HepG2 (cell line): ENCODE measurements at regions not wholly inside any gene's neighbourhood (a gene's known extent, or its start where the extent isn't known, plus 50 kb on each side); places are given as distances from the start of the nearest gene placed in this dataset.

Source experiments
- ATAC-seq: fragments of 200-7000 bp; cut with Tn5 transposase; 3 replicates; pipeline ENCODE4 v1.9.1; 2020; ENCODE audit warnings: mild to moderate bottlenecking, moderate library complexity
- BruUV-seq: library from RNA; stranded (reverse); fragments of 400-500 nt; replicated peaks from 2 replicates; lab custom pipeline; 2021; lab: Mats Ljungman, UMichigan
- CTCF ChIA-PET: fragments of 300-600 bp; formaldehyde crosslinking; extraction: SDS; loops from one replicate; lab custom pipeline; 2021; ENCODE audit warnings: low total read pairs, inconsistent platforms, low intra/inter-chr PET ratio; lab: Yijun Ruan, JAX
- POLR2A ChIA-PET: fragments of 350-600 bp; sonication (Branson Sonifier 250); formaldehyde crosslinking; loops from one replicate; lab custom pipeline; 2020; ENCODE audit warnings: antibody characterized with exemption, inconsistent platforms; lab: Yijun Ruan, JAX
- DNase-seq: peaks from one replicate; pipeline ENCODE4 v3.0.0-alpha.2; 2015; ENCODE audit warnings: low spot score
- FAIRE-seq: peaks from 3 replicates; lab custom pipeline; 2011; peaks lifted over from hg19 to GRCh38; lab: Jason Lieb, UNC
- H2AFZ ChIP-seq: one replicate; pipeline ENCODE4 v1.6.1; 2011; ENCODE audit warnings: low read length, inconsistent platforms
- H3K27ac ChIP-seq: fragments of 300-600 bp; 3 replicates; pipeline ENCODE4 v1.8.0; 2011; ENCODE audit warnings: mixed run types, mild to moderate bottlenecking, mixed read lengths, low read length, inconsistent platforms; ENCODE audit not compliant: insufficient read depth; ENCODE audit errors: extremely low read length
- H3K27me3 ChIP-seq, 2 experiments: fragments of 200-600 bp in 1 of 2; 2 replicates in 1 of 2; 3 replicates in 1 of 2; pipeline versions ENCODE4 v1.6.0 to v1.8.0; 2011; ENCODE audit warnings: low read length in 2 of 2, mild to moderate bottlenecking in 2 of 2, moderate library complexity in 2 of 2, inconsistent platforms in 1 of 2; ENCODE audit not compliant: insufficient read depth in 2 of 2, control insufficient read depth in 1 of 2
- H3K36me3 ChIP-seq, 2 experiments: fragments of 200-600 bp in 1 of 2; replicated peaks in 1 of 2; 2 replicates in 1 of 2; 3 replicates in 1 of 2; pipeline versions ENCODE4 v1.5.1 to v1.8.0; 2011; ENCODE audit warnings: low read length in 2 of 2, inconsistent platforms in 1 of 2; ENCODE audit not compliant: insufficient read depth in 2 of 2, control insufficient read depth in 1 of 2
- H3K4me1 ChIP-seq: 2 replicates; pipeline ENCODE4 v1.5.1; 2012; ENCODE audit warnings: low read length, inconsistent platforms; ENCODE audit not compliant: insufficient read depth
- H3K4me2 ChIP-seq: 2 replicates; pipeline ENCODE4 v1.6.0; 2011; ENCODE audit warnings: low read depth, low read length, inconsistent platforms
- H3K4me3 ChIP-seq, 3 experiments: fragments of 200-600 bp in 1 of 3; sonication (generic), shearing (Covaris generic) in 1 of 3; replicated peaks in 1 of 3; 2 replicates each; pipeline ENCODE4 v1.5.1; 2011 to 2016; ENCODE audit warnings: low read length in 3 of 3, inconsistent platforms in 2 of 3, low read depth in 2 of 3, mild to moderate bottlenecking in 2 of 3, control low read depth in 1 of 3, mixed read lengths in 1 of 3; ENCODE audit not compliant: insufficient read depth in 1 of 3
- H3K79me2 ChIP-seq: one replicate; pipeline ENCODE4 v1.6.1; 2011; ENCODE audit warnings: low read length, inconsistent platforms; ENCODE audit not compliant: insufficient read depth
- H3K9ac ChIP-seq: 2 replicates; pipeline ENCODE4 v1.6.0; 2011; ENCODE audit warnings: mild to moderate bottlenecking, low read depth, low read length, inconsistent platforms; ENCODE audit not compliant: insufficient read depth
- H3K9me3 ChIP-seq: 2 replicates; pipeline ENCODE4 v1.5.1; 2012; ENCODE audit warnings: mild to moderate bottlenecking, low read length
- H4K20me1 ChIP-seq: 2 replicates; pipeline ENCODE4 v1.6.0; 2011; ENCODE audit warnings: inconsistent platforms, mild to moderate bottlenecking, low read length, moderate library complexity; ENCODE audit not compliant: insufficient read depth
- HDAC1 ChIP-seq: sonication (generic); formaldehyde crosslinking; IDR thresholded peaks from 2 replicates; pipeline ENCODE4 v1.5.1; 2020; ENCODE audit warnings: mild to moderate bottlenecking, missing genetic modification reagents
- STAT5B ChIP-seq: sonication (generic); formaldehyde crosslinking; IDR thresholded peaks from 2 replicates; pipeline ENCODE4 v1.4.0; 2020; ENCODE audit warnings: missing genetic modification reagents
- TBP ChIP-seq: sonication (generic); formaldehyde crosslinking; IDR thresholded peaks from 2 replicates; pipeline ENCODE4 v1.5.0; 2020; ENCODE audit warnings: missing genetic modification reagents
- YEATS2 ChIP-seq: sonication (generic); formaldehyde crosslinking; IDR thresholded peaks from 2 replicates; pipeline ENCODE4 v1.4.0; 2020; ENCODE audit warnings: missing genetic modification reagents, borderline replicate concordance
- ZFP62 ChIP-seq: sonication (generic); formaldehyde crosslinking; IDR thresholded peaks from 2 replicates; pipeline ENCODE4 v1.4.0; 2020; ENCODE audit warnings: missing genetic modification reagents
- ZNF274 ChIP-seq: sonication (generic); formaldehyde crosslinking; IDR thresholded peaks from 2 replicates; pipeline ENCODE4 v1.5.1; 2020; ENCODE audit warnings: mild to moderate bottlenecking, missing genetic modification reagents
- ZNF282 ChIP-seq: fragments of 450-650 bp; IDR thresholded peaks from 2 replicates; pipeline ENCODE4 v1.6.1; 2018; ENCODE audit not compliant: partially characterized antibody
- WGBS: methylation state at CpG from one replicate; pipeline ENCODE4 v1.1.6; 2017; ENCODE audit warnings: low lambda C conversion rate; 5-methylcytosine and 5-hydroxymethylcytosine counted together
- in situ Hi-C: cut with HindIII; loops from 2 replicates; pipeline ENCODE4 v1.10.0; 2017; ENCODE audit warnings: low pct_unique_long_range_greater_than_20kb; ENCODE audit not compliant: extremely low pct_ligation_motif_present
- intact Hi-C: fragments of 100-400 bp; cut with micrococcal nuclease; formaldehyde crosslinking; loops from one replicate; pipeline ENCODE4 v1.10.0; 2022; ENCODE audit not compliant: unreplicated experiment
- TF ChIP-seq, protein P1 (sequence below): sonication (generic); formaldehyde crosslinking; IDR thresholded peaks from 2 replicates; pipeline ENCODE4 v1.4.0; 2020; ENCODE audit warnings: missing genetic modification reagents
- TF ChIP-seq, protein P2 (sequence below): sonication (generic); formaldehyde crosslinking; IDR thresholded peaks from 2 replicates; pipeline ENCODE4 v1.4.0; 2020; ENCODE audit warnings: missing genetic modification reagents

DNA sequence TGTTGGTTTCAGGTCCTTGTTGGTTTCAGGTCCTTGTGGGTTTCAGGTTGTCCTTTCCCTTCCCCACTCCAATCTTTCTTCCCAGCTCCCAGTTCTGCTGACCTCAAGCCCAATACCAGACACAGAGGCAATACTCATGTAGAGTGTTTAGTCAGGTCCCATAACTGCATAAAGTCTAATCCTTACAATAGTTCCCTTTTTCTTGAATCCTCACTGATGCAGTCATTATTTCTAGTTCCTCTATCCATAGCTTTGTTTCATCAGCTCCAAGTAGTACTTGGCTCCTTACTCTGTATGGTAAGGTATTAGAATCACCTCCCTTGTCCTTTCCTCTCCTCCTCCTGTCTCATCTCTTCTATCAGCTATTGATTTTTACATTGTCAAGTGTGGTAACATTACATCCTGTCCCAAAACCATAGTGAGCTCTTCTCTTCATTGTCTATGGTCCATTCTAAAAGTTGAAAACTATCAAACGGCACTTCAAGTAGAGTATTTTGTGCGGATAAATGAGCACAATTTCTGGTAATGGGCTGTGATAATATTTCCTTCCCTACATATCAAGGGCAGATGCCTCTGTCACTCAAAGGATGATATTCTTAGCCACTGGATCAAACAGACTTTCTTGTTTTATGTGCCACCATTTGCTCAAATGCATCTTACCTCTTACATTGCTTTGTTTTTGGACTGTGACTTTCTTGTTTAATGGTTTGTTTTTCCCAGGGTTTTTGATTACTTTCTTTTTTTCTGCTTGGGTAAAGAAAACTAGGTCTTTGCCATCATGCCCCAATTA lies 57.2 kb upstream of the JDP2 start:
- TF ChIP-seq TBP (CRISPR knock-in tag) = no peak
- no peak for TF ChIP-seq YEATS2 (CRISPR knock-in tag)
- TF ChIP-seq, protein P1, sequence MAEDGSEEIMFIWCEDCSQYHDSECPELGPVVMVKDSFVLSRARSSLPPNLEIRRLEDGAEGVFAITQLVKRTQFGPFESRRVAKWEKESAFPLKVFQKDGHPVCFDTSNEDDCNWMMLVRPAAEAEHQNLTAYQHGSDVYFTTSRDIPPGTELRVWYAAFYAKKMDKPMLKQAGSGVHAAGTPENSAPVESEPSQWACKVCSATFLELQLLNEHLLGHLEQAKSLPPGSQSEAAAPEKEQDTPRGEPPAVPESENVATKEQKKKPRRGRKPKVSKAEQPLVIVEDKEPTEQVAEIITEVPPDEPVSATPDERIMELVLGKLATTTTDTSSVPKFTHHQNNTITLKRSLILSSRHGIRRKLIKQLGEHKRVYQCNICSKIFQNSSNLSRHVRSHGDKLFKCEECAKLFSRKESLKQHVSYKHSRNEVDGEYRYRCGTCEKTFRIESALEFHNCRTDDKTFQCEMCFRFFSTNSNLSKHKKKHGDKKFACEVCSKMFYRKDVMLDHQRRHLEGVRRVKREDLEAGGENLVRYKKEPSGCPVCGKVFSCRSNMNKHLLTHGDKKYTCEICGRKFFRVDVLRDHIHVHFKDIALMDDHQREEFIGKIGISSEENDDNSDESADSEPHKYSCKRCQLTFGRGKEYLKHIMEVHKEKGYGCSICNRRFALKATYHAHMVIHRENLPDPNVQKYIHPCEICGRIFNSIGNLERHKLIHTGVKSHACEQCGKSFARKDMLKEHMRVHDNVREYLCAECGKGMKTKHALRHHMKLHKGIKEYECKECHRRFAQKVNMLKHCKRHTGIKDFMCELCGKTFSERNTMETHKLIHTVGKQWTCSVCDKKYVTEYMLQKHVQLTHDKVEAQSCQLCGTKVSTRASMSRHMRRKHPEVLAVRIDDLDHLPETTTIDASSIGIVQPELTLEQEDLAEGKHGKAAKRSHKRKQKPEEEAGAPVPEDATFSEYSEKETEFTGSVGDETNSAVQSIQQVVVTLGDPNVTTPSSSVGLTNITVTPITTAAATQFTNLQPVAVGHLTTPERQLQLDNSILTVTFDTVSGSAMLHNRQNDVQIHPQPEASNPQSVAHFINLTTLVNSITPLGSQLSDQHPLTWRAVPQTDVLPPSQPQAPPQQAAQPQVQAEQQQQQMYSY (CRISPR knock-in tag) = no peak
- TF ChIP-seq ZNF282 = no peak
- no peak for TF ChIP-seq HDAC1 (CRISPR knock-in tag)
- TF ChIP-seq ZFP62 (CRISPR knock-in tag) = no peak
- TF ChIP-seq, protein P2, sequence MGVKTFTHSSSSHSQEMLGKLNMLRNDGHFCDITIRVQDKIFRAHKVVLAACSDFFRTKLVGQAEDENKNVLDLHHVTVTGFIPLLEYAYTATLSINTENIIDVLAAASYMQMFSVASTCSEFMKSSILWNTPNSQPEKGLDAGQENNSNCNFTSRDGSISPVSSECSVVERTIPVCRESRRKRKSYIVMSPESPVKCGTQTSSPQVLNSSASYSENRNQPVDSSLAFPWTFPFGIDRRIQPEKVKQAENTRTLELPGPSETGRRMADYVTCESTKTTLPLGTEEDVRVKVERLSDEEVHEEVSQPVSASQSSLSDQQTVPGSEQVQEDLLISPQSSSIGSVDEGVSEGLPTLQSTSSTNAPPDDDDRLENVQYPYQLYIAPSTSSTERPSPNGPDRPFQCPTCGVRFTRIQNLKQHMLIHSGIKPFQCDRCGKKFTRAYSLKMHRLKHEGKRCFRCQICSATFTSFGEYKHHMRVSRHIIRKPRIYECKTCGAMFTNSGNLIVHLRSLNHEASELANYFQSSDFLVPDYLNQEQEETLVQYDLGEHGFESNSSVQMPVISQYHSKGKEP (CRISPR knock-in tag) = no peak
- no peak for TF ChIP-seq STAT5B (CRISPR knock-in tag)
- TF ChIP-seq ZNF274 = no peak
- H3K9ac ChIP-seq = no peak overlapping the region
- no peaks in the 10 kb centered on the region for H3K36me3 ChIP-seq
- DNase-seq = no peak
- no peaks in the 10 kb centered on the region for H3K4me1 ChIP-seq
- 38% methylated on average over 2 of the region's 2 CpGs for WGBS
- H3K27ac ChIP-seq = no peak overlapping the region
- H3K4me2 ChIP-seq = no peak overlapping the region
- no peak for ATAC-seq
- FAIRE-seq = no peak
- in situ Hi-C loops (no loop called here), intact Hi-C loops (no loop called here)
- H3K9me3 ChIP-seq = no peaks in the 10 kb centered on the region
- BruUV-seq = no TSS peak
- no peak overlapping the region for H2AFZ ChIP-seq
- ChIA-PET POLR2A (no interaction called here), CTCF (no interaction called here)
- H3K4me3 ChIP-seq = no peak overlapping the region
- H3K79me2 ChIP-seq = no peaks in the 10 kb centered on the region
- H3K27me3 ChIP-seq = peaks cover 0 to 2% of the 10 kb centered on the region in 2 experiments; a peak in 1 of 5 replicates
- no peaks in the 10 kb centered on the region for H4K20me1 ChIP-seq
